Bone marrow (tissue), 2 donors: ENCODE measurements at regions not wholly inside any gene's neighbourhood (a gene's known extent, or its start where the extent isn't known, plus 50 kb on each side); places are given as distances from the start of the nearest gene placed in this dataset.
"Not testable (repeated sequence)": the region's sequence is repeated elsewhere in the genome, so short reads cannot be mapped to it uniquely, and the experiment has no call there.

ENCODE experiments used
- DNase-seq, 2 donors: peaks; one replicate each; lab custom pipeline; 2025; lab: John Stamatoyannopoulos, UW

- no peak for DNase-seq
Measured at GRCh38 chr18:41128545-41128944, 826.5 kb upstream of the PIK3C3 start.

- DNase-seq, result no peak
Measured at GRCh38 chr18:41128126-41128525, 826.9 kb upstream of the PIK3C3 start.

GRCh38 chr18:41126541-41127235 is 828.3 kb upstream of the PIK3C3 start:
- no peak for DNase-seq

GRCh38 chr18:41121116-41121826 is 833.8 kb upstream of the PIK3C3 start:
- no peak for DNase-seq

- DNase-seq, result no peak
Measured at GRCh38 chr18:41119031-41119430, 836.0 kb upstream of the PIK3C3 start.

- DNase-seq, result no peak
Measured at GRCh38 chr18:41113885-41114482, 841.0 kb upstream of the PIK3C3 start.

- DNase-seq, result no peak
Measured at GRCh38 chr18:41099451-41099850, 855.6 kb upstream of the PIK3C3 start.

- DNase-seq, result no peak
Measured at GRCh38 chr18:41096504-41096903, 858.5 kb upstream of the PIK3C3 start.

GRCh38 chr18:41077076-41077475 is 878.0 kb upstream of the PIK3C3 start:
- no peak for DNase-seq

GRCh38 chr18:41075212-41075611 is 879.8 kb upstream of the PIK3C3 start:
- DNase-seq, result no peak

GRCh38 chr18:41073372-41073954 is 881.6 kb upstream of the PIK3C3 start:
- DNase-seq, result no peak

- DNase-seq, result no peak
Measured at GRCh38 chr18:41072946-41073345, 882.1 kb upstream of the PIK3C3 start.

GRCh38 chr18:41071826-41072225 is 883.2 kb upstream of the PIK3C3 start:
- DNase-seq, result no peak

GRCh38 chr18:41069167-41069566 is 885.9 kb upstream of the PIK3C3 start:
- no peak for DNase-seq

GRCh38 chr18:41064916-41065315 is 890.1 kb upstream of the PIK3C3 start:
- DNase-seq, result no peak

GRCh38 chr18:41060967-41061366 is 894.1 kb upstream of the PIK3C3 start:
- no peak for DNase-seq

GRCh38 chr18:41059126-41059415 is 896.0 kb upstream of the PIK3C3 start:
- no peak for DNase-seq

- no peak for DNase-seq
Measured at GRCh38 chr18:41058351-41059125, 896.5 kb upstream of the PIK3C3 start.

GRCh38 chr18:41052625-41053024 is 902.4 kb upstream of the PIK3C3 start:
- no peak for DNase-seq

GRCh38 chr18:41046250-41046649 is 908.8 kb upstream of the PIK3C3 start:
- not testable (repeated sequence) for DNase-seq

GRCh38 chr18:41043876-41044275 is 911.2 kb upstream of the PIK3C3 start:
- no peak for DNase-seq

GRCh38 chr18:41042866-41043265 is 912.2 kb upstream of the PIK3C3 start:
- no peak for DNase-seq
